ENCODE measurements at regions not wholly inside any gene's neighbourhood (a gene's known extent, or its start where the extent isn't known, plus 50 kb on each side); places are given as distances from the start of the nearest gene placed in this dataset.

DNA sequence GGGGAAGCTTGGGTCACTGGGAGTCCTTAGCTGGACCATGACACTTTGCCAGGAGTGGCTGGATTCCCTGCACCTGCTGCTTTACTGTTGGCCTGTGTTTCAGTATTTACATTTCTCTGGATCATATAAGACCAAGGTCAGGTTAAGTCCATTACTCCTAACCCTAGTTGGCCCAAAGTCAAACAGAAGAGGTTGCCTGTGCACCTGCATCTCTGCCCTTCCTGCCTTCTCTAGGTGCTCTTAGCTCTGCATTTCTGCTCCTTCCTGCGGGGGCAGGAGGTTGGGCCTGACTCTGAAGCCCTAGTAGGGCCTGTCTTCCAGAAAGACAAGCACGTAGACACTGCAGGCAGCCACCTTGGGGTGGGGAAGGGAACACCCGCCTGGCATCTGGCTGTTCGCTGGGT, 124.3 kb downstream of the RPLP1 start:
- DNase-seq (ENCODE audit: low spot score), result no peak

DNA sequence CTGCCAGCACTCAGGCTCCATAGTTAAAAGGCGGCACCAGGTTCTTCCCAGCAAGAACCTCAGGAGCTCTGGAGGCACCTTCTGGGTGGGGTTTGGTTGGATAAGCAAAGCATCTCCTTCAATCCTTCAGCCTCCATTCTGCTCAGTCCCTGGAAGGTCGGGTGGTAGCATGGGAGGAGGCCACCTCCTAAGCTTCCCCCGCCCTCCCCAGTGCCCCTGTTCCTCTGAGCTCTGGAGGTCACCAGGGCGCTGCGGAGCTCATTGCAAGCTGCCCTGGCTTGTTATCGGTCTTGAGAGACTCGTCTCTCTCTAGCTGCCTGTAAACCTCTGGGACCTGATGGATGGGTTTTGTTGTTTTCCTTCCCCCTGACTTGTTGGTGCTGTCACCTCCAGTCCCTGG, 124.8 kb downstream of the RPLP1 start:
- no peak for DNase-seq (ENCODE audit: low spot score)

DNA sequence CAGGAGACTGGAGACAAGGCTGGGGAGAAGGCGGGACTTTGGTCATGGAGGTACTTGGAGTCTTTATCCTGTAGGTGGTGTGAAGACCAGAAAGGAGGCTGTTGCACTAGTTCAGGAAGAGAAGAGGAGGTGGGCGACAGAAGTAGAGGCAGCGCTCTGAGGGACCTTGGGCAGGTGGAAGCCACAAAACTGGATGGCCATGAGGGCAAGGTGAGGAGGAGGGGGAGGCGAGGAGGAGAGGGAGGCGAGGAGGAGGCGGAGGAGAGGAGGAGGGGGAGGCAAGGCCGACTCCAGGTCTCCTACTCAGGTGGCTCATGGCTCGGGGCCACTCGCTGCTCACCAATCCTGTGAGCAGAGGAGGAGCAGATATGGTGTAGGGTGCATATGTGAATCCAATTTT, 125.6 kb downstream of the RPLP1 start:
- no peak for DNase-seq (ENCODE audit: low spot score)

DNA sequence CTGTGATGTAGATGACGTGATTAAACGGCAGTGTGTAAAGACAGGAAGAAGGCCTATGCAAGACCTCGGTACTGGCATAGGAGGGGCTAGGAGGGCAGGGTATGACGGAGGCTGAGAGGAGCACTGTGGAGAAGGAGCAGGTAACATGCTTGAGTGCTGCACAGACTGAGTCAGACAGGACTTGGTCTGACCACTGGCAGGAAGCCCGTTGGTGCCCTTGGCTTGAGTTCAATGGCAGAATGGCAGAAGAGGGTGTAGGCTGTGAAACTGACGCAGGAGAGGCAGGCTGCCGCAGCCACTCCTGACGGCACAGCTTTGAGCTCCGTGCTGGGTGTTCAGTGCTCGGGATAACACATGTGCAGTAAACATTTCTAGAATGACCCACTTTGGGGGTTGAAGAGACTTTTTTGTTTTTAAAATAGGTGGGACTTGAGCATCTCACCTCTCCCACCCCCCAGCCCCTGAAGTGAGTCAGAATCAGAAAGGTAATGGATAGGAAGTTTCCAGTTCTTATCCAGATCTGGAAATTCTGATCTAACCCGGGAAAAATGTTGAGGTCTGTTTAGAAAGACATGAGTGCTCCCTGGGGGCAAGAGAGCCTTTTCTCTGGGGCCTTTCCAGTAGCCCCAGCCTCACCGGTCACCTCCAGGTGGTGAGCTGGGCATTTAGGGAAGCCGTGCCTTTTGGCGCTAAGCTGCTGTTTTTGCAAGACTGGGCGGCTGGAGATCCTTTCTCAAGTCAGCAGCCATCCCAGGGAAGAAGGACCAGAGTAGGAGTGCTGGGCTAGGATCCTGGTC, 126.4 kb downstream of the RPLP1 start:
- no peak for DNase-seq (ENCODE audit: low spot score)

DNA sequence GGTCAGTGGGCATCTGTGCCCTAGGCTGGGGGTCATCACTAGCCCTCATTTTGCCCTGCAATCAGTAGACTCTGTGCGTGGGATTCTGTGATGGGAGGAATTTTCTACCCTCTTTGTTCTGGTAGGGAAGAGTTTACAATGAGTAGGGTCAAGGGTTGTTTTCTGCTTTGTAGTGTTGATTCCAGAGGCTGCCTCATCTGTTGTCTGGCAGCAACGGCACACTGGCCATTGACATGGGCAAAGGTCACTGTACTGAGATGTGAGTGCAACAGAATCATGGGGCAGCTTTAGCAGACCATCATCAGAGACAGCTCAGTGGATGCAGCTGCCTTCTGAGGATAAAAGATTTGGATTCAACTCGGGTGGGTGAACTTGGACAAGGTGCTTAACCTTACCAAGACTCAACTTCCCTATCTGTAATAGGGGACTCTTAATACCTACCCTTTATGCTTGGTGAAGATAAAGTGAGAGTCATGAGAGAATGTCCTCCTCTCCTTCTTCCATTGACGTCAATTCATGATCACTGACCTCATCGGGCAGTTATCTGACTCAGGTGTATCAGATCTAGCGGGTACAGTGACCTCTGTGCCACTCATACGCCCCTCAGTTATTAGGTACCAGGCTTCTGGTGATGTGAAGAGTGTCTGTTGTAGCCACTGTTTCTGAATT, 127.5 kb downstream of the RPLP1 start:
- DNase-seq (ENCODE audit: low spot score), result no peak

DNA sequence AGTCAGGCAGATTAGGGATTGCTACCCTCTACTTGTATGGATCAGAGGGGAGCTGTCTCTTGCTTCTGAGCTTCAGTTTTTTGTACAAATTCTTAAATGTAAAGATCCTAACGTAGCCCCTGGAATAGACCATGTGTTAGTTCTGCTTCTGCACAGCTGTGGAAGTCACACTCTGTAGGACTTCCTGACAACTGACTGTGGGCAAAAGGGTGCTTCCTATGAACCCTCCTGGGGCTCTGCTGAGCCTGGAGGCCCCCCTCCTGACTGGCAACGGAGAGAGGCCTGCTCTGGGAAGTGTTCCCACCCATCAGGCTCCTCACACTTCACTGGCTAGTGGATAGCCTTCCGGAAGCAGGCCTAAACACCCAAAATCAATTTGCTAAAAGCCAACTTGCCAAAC, 131.0 kb downstream of the RPLP1 start:
- DNase-seq (ENCODE audit: low spot score), result no peak

DNA sequence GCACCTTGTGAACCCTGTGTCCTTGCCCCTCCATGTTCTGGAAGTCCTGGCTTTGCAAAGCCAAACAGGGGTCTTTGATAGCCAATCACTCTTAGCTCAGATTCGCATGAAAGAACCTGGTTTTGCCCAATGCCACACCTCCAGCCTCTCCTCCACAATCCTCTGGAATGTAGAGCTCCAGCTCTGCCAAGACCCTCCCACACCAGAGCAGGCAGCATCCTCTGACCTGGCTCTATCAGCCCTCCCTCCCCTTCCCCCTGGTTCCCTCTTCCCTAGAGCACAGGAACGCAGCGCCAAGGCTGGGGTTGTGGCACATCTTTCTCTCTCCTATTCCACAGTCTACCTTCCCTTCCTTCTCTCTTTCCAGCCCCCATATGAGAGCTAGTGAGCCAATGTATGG, 133.3 kb downstream of the RPLP1 start:
- no peak for DNase-seq (ENCODE audit: low spot score)

DNA sequence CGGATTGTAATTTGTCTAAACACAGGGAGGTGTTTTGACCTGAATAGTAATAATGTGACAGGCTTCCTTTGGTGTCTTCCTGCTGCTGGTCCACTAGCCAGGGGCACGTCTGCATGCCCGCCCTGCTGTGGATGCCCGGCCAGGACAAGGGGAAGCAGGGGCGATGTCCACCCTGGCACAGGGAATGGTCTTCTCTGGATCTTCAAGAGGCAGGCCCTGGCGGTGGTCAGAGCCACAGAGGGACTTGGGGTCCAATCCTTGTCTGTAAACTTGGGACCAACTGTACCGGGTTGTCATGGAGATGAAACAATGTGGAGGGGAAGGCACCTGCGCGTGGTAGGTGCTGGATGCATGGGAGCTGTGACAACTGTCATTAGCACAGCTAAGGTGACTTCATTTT, 134.1 kb downstream of the RPLP1 start:
- DNase-seq (ENCODE audit: low spot score), result no peak

DNA sequence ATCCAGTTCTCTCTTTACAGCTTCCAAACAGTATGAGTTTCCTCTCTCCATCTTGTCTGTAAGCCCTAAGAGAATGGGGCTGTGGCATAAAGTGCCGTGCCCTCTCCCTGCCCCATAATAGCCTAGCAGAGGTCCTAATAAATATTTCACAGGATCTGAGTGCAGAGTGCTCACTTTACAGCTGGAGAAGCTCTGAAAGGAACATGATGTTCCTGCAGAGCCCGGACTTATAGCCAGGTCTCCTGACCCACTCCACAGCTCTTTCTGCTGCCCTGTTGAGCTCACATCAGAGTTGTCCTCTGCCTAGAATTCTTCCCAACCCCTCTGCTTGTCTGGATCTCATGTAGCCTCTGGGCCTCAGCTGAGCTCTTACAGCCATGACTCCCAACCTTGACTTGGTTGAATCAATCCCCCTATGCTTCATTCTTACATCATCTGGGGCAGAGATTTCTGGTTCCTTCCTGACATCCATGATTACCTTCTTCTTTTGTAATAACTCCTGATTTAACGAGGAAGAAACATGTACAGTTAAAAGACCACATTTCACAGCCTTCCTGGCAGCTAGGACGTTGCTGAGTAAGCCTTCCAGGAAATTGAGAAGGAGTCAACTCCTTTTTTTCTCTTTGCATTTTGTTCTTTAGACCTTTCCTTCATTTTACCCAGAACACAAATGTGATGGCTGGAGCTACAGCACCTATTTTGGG, 135.3 kb downstream of the RPLP1 start:
- no peak for DNase-seq (ENCODE audit: low spot score)

DNA sequence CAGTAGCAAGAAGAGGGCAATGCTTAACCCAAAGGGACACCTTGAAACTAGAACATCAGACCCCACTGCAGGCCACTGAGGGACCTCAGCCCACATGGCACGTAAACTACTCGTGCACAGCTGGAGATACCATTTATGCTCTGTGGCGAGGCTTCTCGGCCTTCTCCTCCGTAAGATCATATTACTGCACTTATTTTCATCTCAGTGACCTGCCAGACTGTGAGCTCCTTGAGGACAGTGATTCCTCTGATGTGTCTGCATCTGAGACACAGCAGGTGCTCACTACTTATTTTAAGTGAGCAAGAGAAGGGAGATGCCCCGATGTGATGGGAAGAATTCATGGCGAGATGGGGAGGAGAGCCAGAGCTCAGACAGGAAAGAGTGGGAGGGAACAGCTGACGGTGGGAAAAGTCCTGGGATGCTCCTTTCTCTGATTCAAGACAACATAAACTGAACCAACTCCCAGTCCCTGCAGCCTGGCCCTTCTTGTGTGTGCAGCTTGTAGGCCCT, 137.6 kb downstream of the RPLP1 start:
- no peak for DNase-seq (ENCODE audit: low spot score)

DNA sequence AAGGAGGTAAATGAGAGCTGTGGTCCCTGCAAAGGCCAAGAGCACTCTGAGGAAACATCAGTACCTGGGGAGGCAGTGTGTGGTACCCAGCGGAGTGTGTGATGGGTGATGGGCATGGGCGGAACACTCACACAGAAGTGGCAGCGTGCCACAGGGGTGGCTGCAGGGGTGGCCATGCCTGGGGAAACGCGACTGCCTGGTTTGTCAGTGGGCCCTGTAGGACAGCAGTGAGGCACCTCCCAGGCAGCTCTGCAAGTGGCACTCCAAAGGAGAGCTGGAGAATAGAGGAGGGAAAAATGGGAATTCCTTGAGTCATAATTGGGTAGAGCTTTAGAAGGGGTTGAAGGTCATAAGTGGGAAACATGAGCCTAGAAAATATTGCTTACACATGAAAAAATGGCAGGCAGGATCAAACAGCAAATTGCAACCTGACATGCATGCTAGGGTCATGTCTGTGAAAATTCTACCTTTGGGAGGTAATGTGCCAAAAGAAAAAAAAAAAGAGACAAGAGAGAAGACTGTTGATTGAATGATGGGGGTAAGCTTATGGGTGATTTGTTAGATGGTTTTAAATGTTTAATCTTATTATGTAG, 138.4 kb downstream of the RPLP1 start:
- DNase-seq (ENCODE audit: low spot score), result no peak

DNA sequence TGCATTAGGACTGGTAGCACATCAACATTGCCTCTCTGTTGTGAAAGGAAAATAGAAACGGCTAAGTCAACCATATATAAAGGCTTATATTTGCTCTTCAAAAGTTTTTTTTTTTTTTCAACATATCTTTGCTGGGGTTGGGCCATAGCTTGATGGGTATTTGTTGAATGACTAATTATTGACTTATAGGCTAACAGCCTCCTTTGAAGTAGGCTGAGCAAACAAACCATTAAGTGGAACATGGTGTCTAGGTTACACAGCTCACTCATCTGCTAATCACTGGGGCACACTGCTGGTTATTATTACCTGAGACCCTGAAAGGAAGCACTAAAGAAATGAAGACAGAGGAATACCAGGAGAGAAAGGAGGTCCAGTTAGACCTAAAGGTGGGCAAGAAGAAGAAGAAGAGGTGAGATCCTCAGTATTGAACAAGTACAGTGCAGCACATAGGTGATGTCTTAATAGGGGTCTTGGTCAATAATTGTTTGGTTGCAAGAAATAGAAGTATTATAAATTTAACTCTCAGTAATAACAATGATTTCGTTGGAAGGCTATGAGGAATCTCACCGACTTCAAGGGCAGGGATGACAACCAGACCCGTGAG, 139.4 kb downstream of the RPLP1 start:
- DNase-seq (ENCODE audit: low spot score), result no peak

DNA sequence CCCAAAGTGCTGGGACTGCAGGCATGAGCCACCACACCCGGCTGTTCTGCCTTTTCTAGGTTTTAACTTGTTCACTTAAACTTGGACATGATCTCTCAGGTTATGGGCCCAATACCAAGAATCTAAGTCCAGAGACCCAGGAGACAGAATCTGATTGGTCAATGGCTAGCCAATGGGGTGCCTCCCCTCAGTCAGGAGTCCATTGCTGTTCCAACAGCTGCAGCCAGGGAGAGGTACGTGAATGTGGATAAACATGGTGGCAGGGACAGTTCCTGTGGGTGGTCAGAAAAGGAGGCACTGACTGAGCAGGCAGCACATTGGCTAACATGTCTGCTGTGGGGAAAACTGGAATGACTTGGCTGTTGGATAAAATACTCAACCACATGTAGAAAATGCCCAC, 140.3 kb downstream of the RPLP1 start:
- no peak for DNase-seq (ENCODE audit: low spot score)

DNA sequence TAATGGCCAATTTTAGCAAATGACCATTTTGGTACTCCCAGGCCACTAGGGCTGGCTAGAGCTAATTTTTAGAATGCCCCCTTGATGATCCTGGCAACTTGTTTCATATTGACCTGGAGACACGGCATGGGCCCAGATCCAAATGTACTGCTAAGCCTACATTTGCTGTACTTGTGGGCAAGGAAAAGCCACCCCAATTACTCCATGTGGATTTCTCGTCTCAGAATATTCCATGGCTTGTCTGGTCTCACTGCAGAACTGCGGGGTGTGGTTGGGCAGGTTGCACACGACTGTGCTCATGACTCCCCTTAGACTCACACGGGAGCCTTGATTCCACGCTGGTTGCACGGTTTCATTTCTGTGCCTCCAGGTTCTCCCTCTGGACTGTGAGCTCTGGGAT, 140.9 kb downstream of the RPLP1 start:
- DNase-seq (ENCODE audit: low spot score), result no peak

DNA sequence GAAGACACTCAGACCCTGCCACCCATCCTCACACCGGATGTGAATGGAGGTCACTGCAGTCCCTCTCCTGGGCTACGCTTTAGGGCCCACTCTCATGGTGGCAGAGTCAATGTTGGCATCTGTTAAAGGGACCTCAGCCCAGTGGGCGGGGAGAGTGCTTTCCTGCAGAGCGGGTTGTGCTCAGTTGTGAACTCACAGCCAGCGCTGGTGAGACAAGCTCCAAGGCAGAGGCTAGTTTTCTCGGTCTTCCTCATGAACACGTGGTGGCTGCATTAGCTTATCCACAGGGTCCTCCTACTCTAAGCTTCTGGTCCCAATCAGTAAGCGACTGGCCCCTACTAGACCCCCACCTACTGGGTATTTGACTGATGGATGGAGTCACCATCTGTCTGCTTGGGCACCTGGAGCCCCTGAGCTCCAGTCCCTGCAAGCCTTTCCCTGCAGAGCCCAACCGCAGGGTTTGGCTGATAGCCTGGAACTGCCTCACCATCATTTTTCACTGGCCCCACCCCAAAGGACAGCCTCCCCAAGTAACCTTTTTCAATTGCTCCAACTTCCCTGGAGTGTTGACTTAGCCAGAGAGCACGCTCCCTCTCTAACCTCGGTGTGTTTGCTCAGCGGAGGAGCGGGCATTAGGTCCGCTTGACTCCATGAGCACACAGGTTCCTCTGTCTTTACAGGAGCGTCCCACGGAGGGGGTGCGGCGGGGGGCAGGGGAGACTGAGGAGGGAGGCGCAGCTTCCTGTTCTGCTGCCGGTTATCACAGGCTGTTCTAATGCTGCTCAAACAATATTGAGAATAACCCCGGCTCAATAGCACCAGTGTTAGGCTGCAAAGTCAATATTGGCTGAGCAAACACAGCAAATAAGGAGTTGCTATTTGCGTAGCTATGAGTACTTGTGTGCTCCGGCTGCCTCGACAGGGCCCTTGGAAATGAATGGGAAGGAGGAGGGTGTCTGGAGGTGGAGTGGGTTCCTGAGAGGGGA, 141.7 kb downstream of the RPLP1 start:
- no peak for DNase-seq (ENCODE audit: low spot score)

DNA sequence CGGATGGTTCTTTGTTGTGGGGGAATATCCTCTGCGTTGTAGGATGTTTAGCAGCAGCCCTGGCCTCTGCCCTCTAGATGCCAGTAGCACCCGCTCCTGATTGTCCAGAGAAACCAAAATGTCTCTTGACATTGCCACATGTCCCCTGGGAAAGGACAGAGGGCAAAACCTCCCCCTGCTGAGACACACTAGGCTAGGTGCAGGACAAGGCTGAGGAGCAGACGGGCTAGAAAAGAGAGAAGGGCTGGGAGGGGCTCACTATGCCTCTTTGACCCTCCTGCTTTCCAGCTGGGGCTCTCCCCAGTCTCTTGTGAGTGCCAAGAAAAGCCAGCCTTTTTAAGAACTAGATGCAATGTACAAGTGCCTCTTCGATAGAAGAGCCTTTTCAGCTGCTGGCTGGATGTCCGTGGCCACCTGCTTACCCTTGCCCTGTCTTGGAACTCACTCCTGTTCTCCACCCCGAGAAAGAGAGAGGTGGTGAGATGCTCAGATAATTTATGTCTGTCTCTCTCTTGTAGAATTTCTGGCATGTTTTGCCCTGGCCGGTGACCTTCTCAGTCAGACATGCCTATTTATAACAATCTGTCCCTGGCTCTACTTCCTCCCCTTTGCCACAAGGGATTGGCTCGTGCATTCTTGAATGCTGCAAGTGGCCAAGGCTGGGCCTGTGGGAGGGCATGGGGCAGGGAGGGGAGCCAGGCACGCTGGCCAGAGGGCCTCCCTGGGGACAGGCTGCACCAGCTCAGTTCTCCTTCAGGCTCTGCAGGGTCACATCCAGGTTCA, 142.6 kb downstream of the RPLP1 start:
- DNase-seq (ENCODE audit: low spot score), result no peak

DNA sequence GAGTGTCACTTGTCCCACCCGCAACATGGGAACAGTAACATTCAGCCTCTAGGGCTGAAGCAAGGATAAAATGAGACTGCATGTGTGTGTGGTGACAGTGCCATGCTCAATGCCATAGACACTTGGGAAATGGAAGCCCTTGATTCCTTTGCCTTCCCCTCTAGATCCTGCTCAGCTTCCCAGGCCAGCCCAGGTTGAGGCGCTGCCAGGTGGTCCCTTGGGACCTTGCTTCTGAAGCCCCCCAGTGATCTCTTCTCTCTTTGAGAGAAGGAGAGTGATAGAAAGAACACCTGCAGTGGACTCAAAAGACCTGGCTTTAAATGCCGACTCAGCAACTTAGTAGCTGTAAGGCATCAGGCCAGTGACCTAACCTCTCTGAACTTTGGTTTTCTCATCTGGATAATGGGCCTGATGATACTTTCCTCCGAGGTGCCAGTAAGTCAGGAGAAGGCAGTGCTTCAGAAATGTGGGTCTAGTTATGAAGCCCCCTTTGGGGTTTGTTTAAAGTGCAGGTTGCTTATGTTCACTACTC, 144.5 kb downstream of the RPLP1 start:
- DNase-seq (ENCODE audit: low spot score), result no peak

DNA sequence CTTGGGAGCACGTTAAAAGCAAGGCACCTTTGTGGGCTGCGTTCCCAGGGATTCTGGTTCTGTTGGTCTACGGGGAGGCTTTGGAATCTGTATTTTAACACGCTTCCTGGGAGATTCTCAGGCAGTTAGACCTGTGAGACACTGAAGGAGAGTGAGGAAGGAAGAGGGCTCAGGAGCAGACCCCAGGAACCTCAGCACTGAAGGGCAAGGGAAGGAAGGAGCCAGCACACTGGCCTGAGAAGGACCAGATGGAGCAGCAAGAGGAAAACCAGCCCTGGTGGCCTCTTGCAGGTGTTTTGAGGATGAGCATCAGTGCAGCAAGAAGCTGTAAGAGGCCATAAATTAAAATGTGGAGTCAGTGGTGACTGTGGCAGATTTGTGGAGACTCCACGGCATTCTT, 146.7 kb downstream of the RPLP1 start:
- DNase-seq (ENCODE audit: low spot score), result no peak

DNA sequence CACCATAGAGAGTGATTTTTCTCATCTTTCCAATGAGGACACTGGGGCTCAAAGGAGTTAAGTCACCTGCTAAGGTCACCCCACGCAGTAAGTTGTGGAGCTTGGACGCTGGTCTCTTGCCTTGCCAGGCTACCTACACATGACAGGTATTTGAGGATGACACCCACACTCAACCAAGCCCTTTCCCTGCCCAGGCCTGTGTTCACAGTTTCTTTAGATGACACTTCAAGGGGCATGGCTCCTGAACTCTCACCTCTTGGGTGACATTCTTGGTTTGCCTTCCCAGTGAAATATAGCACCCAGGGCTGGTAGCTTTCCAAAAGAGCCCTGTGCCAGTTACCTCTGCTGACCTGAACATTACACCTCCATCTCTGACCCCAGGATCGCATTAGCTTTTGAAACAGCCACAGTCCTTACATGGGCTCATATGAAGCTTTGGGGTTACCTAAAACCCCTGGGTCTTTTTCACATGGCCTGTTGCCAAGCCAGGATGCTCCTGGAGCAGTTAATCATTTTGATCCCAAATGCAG, 148.0 kb downstream of the RPLP1 start:
- no peak for DNase-seq (ENCODE audit: low spot score)

Data from putamen (tissue), 1 donor.